HFF-Myc (cell line): ENCODE measurements at regions not wholly inside any gene's neighbourhood (a gene's known extent, or its start where the extent isn't known, plus 50 kb on each side); places are given as distances from the start of the nearest gene placed in this dataset.
"Not testable (repeated sequence)": the region's sequence is repeated elsewhere in the genome, so short reads cannot be mapped to it uniquely, and the experiment has no call there.

Experiments used
- DNase-seq: peaks from one replicate; pipeline ENCODE4 v3.0.0-alpha.2; 2011; ENCODE audit warnings: low read depth; ENCODE audit errors: extremely low read depth
- H3K4me3 ChIP-seq: replicated peaks from 2 replicates; pipeline ENCODE4 v1.5.1; 2011; ENCODE audit warnings: low read depth, mild to moderate bottlenecking, control low read depth, low read length
- CTCF ChIP-seq: IDR thresholded peaks from 2 replicates; pipeline ENCODE4 v1.5.1; 2012; ENCODE audit warnings: mild to moderate bottlenecking, low read depth, low read length, control low read depth; ENCODE audit errors: missing control alignments

GRCh38 chr2:183543222-183543621, 419.0 kb downstream of the NUP35 start:
- TF ChIP-seq CTCF, result no peak
- H3K4me3 ChIP-seq, result no peak overlapping the region
- no peak for DNase-seq

GRCh38 chr2:183543731-183544130, 419.5 kb downstream of the NUP35 start:
- no peak overlapping the region for H3K4me3 ChIP-seq
- TF ChIP-seq CTCF, result no peak
- no peak for DNase-seq

GRCh38 chr2:183546560-183547350, 422.5 kb downstream of the NUP35 start:
- not testable (repeated sequence) for H3K4me3 ChIP-seq, DNase-seq

GRCh38 chr2:183552716-183553115, 428.5 kb downstream of the NUP35 start:
- no peak for DNase-seq
- no peak overlapping the region for H3K4me3 ChIP-seq
- TF ChIP-seq CTCF, result no peak

GRCh38 chr2:183564726-183565125, 440.5 kb downstream of the NUP35 start:
- no peak overlapping the region for H3K4me3 ChIP-seq
- no peak for TF ChIP-seq CTCF
- DNase-seq, result no peak

- no peak overlapping the region for H3K4me3 ChIP-seq
- TF ChIP-seq CTCF, result no peak
- DNase-seq, result no peak
These were observed 451.2 kb downstream of the NUP35 start for GRCh38 chr2:183575481-183575880.

GRCh38 chr2:183579686-183580085, 455.4 kb downstream of the NUP35 start:
- H3K4me3 ChIP-seq, result no peak overlapping the region
- no peak for TF ChIP-seq CTCF
- DNase-seq, result no peak
